Astrocyte (in vitro differentiated cells and primary cell): ENCODE measurements at regions not wholly inside any gene's neighbourhood (a gene's known extent, or its start where the extent isn't known, plus 50 kb on each side); places are given as distances from the start of the nearest gene placed in this dataset.

Experiments
- DNase-seq: peaks from one replicate; pipeline ENCODE4 v3.0.0-alpha.2; 2010; ENCODE audit warnings: low read depth
- FAIRE-seq: peaks from 2 replicates; lab custom pipeline; 2011; peaks lifted over from hg19 to GRCh38; lab: Jason Lieb, UNC
- H2AFZ ChIP-seq: 2 replicates; pipeline ENCODE4 v1.6.0; 2012; ENCODE audit warnings: low read depth, low read length, inconsistent platforms
- H3K27ac ChIP-seq: 2 replicates; pipeline ENCODE4 v1.5.1; 2011; ENCODE audit warnings: low read depth, low read length, inconsistent platforms
- H3K27me3 ChIP-seq: 2 replicates; pipeline ENCODE4 v1.6.0; 2011; ENCODE audit warnings: low read length, inconsistent platforms; ENCODE audit not compliant: insufficient read depth
- H3K36me3 ChIP-seq: 2 replicates; pipeline ENCODE4 v1.5.1; 2011; ENCODE audit warnings: low read length, inconsistent platforms; ENCODE audit not compliant: insufficient read depth
- H3K4me1 ChIP-seq: 2 replicates; pipeline ENCODE4 v1.5.1; 2011; ENCODE audit warnings: low read length, inconsistent platforms; ENCODE audit not compliant: insufficient read depth
- H3K4me2 ChIP-seq: 2 replicates; pipeline ENCODE4 v1.6.0; 2012; ENCODE audit warnings: low read length, inconsistent platforms
- H3K4me3 ChIP-seq: 2 replicates; pipeline ENCODE4 v1.5.1; 2011; ENCODE audit warnings: low read depth, mild to moderate bottlenecking, low read length, inconsistent platforms; ENCODE audit not compliant: insufficient read depth
- H3K79me2 ChIP-seq: 2 replicates; pipeline ENCODE4 v1.6.0; 2012; ENCODE audit warnings: mild to moderate bottlenecking, low read length, inconsistent platforms; ENCODE audit not compliant: insufficient read depth
- H3K9ac ChIP-seq: 2 replicates; pipeline ENCODE4 v1.6.0; 2012; ENCODE audit warnings: mild to moderate bottlenecking, low read length, inconsistent platforms
- H3K9me3 ChIP-seq: 2 replicates; pipeline ENCODE4 v1.5.1; 2012; ENCODE audit warnings: low read depth, mild to moderate bottlenecking, low read length, inconsistent platforms; ENCODE audit not compliant: insufficient read depth
- H4K20me1 ChIP-seq: 2 replicates; pipeline ENCODE4 v1.6.0; 2012; ENCODE audit warnings: low read length, inconsistent platforms; ENCODE audit not compliant: insufficient read depth
- H3K27ac Mint-ChIP-seq: one replicate; pipeline ENCODE4 v1.8.0; 2021; ENCODE audit warnings: mild to moderate bottlenecking, mixed read lengths; ENCODE audit not compliant: unreplicated experiment
- H3K27me3 Mint-ChIP-seq: one replicate; pipeline ENCODE4 v1.8.0; 2021; ENCODE audit warnings: low read depth, mixed read lengths; ENCODE audit not compliant: unreplicated experiment
- H3K36me3 Mint-ChIP-seq: one replicate; pipeline ENCODE4 v1.8.0; 2021; ENCODE audit warnings: low read depth, mixed read lengths; ENCODE audit not compliant: unreplicated experiment
- H3K4me1 Mint-ChIP-seq: one replicate; pipeline ENCODE4 v1.8.0; 2021; ENCODE audit warnings: low read depth, mixed read lengths; ENCODE audit not compliant: unreplicated experiment
- H3K4me3 Mint-ChIP-seq: one replicate; pipeline ENCODE4 v1.8.0; 2021; ENCODE audit warnings: mild to moderate bottlenecking, moderate library complexity, mixed read lengths; ENCODE audit not compliant: unreplicated experiment
- H3K9me3 Mint-ChIP-seq: one replicate; pipeline ENCODE4 v1.8.0; 2021; ENCODE audit warnings: mild to moderate bottlenecking, mixed read lengths; ENCODE audit not compliant: unreplicated experiment
- EZH2 ChIP-seq: IDR thresholded peaks from 2 replicates; pipeline ENCODE4 v1.6.1; 2012; ENCODE audit warnings: mild to moderate bottlenecking, low read length, inconsistent platforms; ENCODE audit not compliant: insufficient read depth
- TF ChIP-seq, protein P1 (sequence below): IDR thresholded peaks from 2 replicates; pipeline ENCODE4 v1.5.1; 2011; ENCODE audit warnings: low read depth, mild to moderate bottlenecking, inconsistent platforms, low read length, moderate library complexity; ENCODE audit not compliant: insufficient read depth

DNA sequence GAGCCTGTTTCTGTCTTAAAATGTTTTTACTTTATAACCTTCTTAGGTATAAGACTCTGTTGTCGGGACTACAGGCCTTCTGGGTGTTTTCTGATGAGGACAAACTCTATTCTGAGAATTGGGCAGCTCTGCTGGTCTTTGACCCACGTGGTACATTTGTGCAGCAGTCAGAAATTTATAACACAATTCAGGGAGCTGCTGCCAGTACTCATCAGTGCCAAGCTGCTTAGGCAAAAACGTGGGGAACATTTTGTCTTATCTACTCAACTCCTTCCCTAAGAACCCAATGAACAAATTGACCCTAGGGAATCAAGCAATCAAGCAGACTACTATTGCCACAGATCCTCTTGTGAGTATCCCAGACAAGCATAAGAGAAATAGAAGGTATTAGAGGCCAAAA is 180.7 kb upstream of the PDZRN3 start:
- H3K4me1 Mint-ChIP-seq: no peaks in the 10 kb centered on the region
- no peak overlapping the region for H3K4me2 ChIP-seq
- no peaks in the 10 kb centered on the region for H3K27me3 Mint-ChIP-seq
- no peak for FAIRE-seq
- H3K9me3 Mint-ChIP-seq: no peaks in the 10 kb centered on the region
- H3K27me3 ChIP-seq: no peaks in the 10 kb centered on the region
- H4K20me1 ChIP-seq: no peaks in the 10 kb centered on the region
- no peaks in the 10 kb centered on the region for H3K4me1 ChIP-seq
- H3K9me3 ChIP-seq: no peaks in the 10 kb centered on the region
- H3K36me3 Mint-ChIP-seq: no peaks in the 10 kb centered on the region
- no peaks in the 10 kb centered on the region for H3K79me2 ChIP-seq
- no peak overlapping the region for H3K4me3 Mint-ChIP-seq
- no peaks in the 10 kb centered on the region for H3K36me3 ChIP-seq
- no peak overlapping the region for H3K9ac ChIP-seq
- no peak for TF ChIP-seq EZH2
- H3K27ac Mint-ChIP-seq: no peak overlapping the region
- H3K27ac ChIP-seq: no peak overlapping the region
- no peak for DNase-seq
- no peak overlapping the region for H3K4me3 ChIP-seq
- no peak overlapping the region for H2AFZ ChIP-seq

- Mint-ChIP-seq H3K9me3 (peaks cover 2% of the 10 kb centered on the region), H3K4me1 (no peaks in the 10 kb centered on the region), H3K36me3 (no peaks in the 10 kb centered on the region), H3K4me3 (no peak overlapping the region), H3K27me3 (no peaks in the 10 kb centered on the region), H3K27ac (no peak overlapping the region)
- FAIRE-seq (no peak), DNase-seq (no peak)
- Histone ChIP-seq H3K4me3 (no peak overlapping the region), H3K27me3 (no peaks in the 10 kb centered on the region), H3K4me2 (no peak overlapping the region), H3K4me1 (no peaks in the 10 kb centered on the region), H3K36me3 (no peaks in the 10 kb centered on the region), H3K79me2 (no peaks in the 10 kb centered on the region), H4K20me1 (no peaks in the 10 kb centered on the region), H3K9ac (no peak overlapping the region), H2AFZ (no peak overlapping the region), H3K9me3 (no peaks in the 10 kb centered on the region), H3K27ac (no peak overlapping the region)
- no peak for TF ChIP-seq EZH2
- TF ChIP-seq, protein P1, sequence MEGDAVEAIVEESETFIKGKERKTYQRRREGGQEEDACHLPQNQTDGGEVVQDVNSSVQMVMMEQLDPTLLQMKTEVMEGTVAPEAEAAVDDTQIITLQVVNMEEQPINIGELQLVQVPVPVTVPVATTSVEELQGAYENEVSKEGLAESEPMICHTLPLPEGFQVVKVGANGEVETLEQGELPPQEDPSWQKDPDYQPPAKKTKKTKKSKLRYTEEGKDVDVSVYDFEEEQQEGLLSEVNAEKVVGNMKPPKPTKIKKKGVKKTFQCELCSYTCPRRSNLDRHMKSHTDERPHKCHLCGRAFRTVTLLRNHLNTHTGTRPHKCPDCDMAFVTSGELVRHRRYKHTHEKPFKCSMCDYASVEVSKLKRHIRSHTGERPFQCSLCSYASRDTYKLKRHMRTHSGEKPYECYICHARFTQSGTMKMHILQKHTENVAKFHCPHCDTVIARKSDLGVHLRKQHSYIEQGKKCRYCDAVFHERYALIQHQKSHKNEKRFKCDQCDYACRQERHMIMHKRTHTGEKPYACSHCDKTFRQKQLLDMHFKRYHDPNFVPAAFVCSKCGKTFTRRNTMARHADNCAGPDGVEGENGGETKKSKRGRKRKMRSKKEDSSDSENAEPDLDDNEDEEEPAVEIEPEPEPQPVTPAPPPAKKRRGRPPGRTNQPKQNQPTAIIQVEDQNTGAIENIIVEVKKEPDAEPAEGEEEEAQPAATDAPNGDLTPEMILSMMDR: no peak
Measured at GRCh38 chr3:73804204-73804603, 179.5 kb upstream of the PDZRN3 start.

GRCh38 chr3:73801444-73801843 is 176.7 kb upstream of the PDZRN3 start:
- H3K4me1 Mint-ChIP-seq: no peaks in the 10 kb centered on the region
- TF ChIP-seq EZH2: no peak
- TF ChIP-seq, protein P1: no peak
- Histone ChIP-seq H3K36me3 (no peaks in the 10 kb centered on the region), H3K79me2 (no peaks in the 10 kb centered on the region), H3K4me3 (no peak overlapping the region), H3K27ac (no peak overlapping the region), H3K4me1 (no peaks in the 10 kb centered on the region), H3K27me3 (no peaks in the 10 kb centered on the region), H3K9me3 (no peaks in the 10 kb centered on the region), H2AFZ (no peak overlapping the region), H3K9ac (no peak overlapping the region), H3K4me2 (no peak overlapping the region), H4K20me1 (no peaks in the 10 kb centered on the region)
- no peak overlapping the region for H3K27ac Mint-ChIP-seq
- H3K36me3 Mint-ChIP-seq: no peaks in the 10 kb centered on the region
- no peaks in the 10 kb centered on the region for H3K27me3 Mint-ChIP-seq
- H3K9me3 Mint-ChIP-seq: peaks cover 2% of the 10 kb centered on the region
- no peak overlapping the region for H3K4me3 Mint-ChIP-seq
- FAIRE-seq (no peak), DNase-seq (no peak)
